Neural progenitor cell (in vitro differentiated cells): ENCODE measurements at regions not wholly inside any gene's neighbourhood (a gene's known extent, or its start where the extent isn't known, plus 50 kb on each side); places are given as distances from the start of the nearest gene placed in this dataset.

Experiments used
- DNase-seq: peaks from one replicate; pipeline ENCODE4 v3.0.0-alpha.2; 2016; ENCODE audit warnings: low spot score
- H2AFZ ChIP-seq: fragments of 200-600 bp; sonication (generic); replicated peaks from 2 replicates; pipeline ENCODE4 v1.6.1; 2016; ENCODE audit warnings: antibody characterized with exemption
- H3F3A ChIP-seq: fragments of 200-600 bp; sonication (generic); 2 replicates; pipeline ENCODE4 v1.6.1; 2016; ENCODE audit warnings: antibody characterized with exemption, low read depth
- H3K27ac ChIP-seq: fragments of 200-600 bp; sonication (generic); 2 replicates; pipeline ENCODE4 v1.5.1; 2016; ENCODE audit warnings: mild to moderate bottlenecking
- H3K27me3 ChIP-seq: fragments of 200-600 bp; sonication (generic); 2 replicates; pipeline ENCODE4 v1.6.1; 2016; ENCODE audit warnings: mild to moderate bottlenecking, moderate library complexity
- H3K36me3 ChIP-seq: fragments of 200-600 bp; sonication (generic); 2 replicates; pipeline ENCODE4 v1.5.1; 2016
- H3K4me1 ChIP-seq: fragments of 200-600 bp; sonication (generic); 2 replicates; pipeline ENCODE4 v1.6.1; 2016; ENCODE audit warnings: mixed run types
- H3K4me2 ChIP-seq: fragments of 200-600 bp; sonication (generic); 2 replicates; pipeline ENCODE4 v1.6.1; 2016
- H3K4me3 ChIP-seq: fragments of 200-600 bp; sonication (generic); 2 replicates; pipeline ENCODE4 v1.5.1; 2016
- H3K79me2 ChIP-seq: fragments of 200-600 bp; sonication (generic); 2 replicates; pipeline ENCODE4 v1.6.1; 2016; ENCODE audit warnings: low read depth
- H3K9ac ChIP-seq: fragments of 200-600 bp; sonication (generic); 2 replicates; pipeline ENCODE4 v1.6.1; 2016
- H3K9me3 ChIP-seq: fragments of 200-600 bp; sonication (generic); 2 replicates; pipeline ENCODE4 v1.5.1; 2016; ENCODE audit warnings: low read depth
- H4K20me1 ChIP-seq: fragments of 200-600 bp; sonication (generic); 2 replicates; pipeline ENCODE4 v1.6.1; 2016; ENCODE audit warnings: low read depth
- H3K27ac Mint-ChIP-seq: 3 replicates; pipeline ENCODE4 v1.8.0; 2021; ENCODE audit warnings: mixed read lengths
- H3K27me3 Mint-ChIP-seq: 2 replicates; pipeline ENCODE4 v1.8.0; 2022; ENCODE audit warnings: low read depth, mild to moderate bottlenecking, inconsistent platforms, moderate library complexity, mixed read lengths; ENCODE audit not compliant: insufficient read depth
- H3K36me3 Mint-ChIP-seq: 3 replicates; pipeline ENCODE4 v1.8.0; 2021; ENCODE audit warnings: mixed read lengths
- H3K4me1 Mint-ChIP-seq: 3 replicates; pipeline ENCODE4 v1.8.0; 2021; ENCODE audit warnings: mixed read lengths
- H3K4me3 Mint-ChIP-seq: 3 replicates; pipeline ENCODE4 v1.8.0; 2021; ENCODE audit warnings: mild to moderate bottlenecking, moderate library complexity, mixed read lengths
- H3K9me3 Mint-ChIP-seq: 3 replicates; pipeline ENCODE4 v1.8.0; 2020; ENCODE audit warnings: mixed read lengths
- EZH2 ChIP-seq: fragments of 200-600 bp; sonication (generic); IDR thresholded peaks from 2 replicates; pipeline ENCODE4 v1.6.1; 2017; ENCODE audit warnings: antibody characterized with exemption, mild to moderate bottlenecking, moderate library complexity
- EZH2phosphoT487 ChIP-seq: fragments of 200-600 bp; sonication (generic); IDR thresholded peaks from 2 replicates; pipeline ENCODE4 v1.6.1; 2017; ENCODE audit warnings: antibody characterized with exemption
- TF ChIP-seq, protein P1 (sequence below): fragments of 200-600 bp; sonication (generic); IDR thresholded peaks from 2 replicates; pipeline ENCODE4 v1.5.1; 2017; ENCODE audit warnings: antibody characterized with exemption, mild to moderate bottlenecking

DNA sequence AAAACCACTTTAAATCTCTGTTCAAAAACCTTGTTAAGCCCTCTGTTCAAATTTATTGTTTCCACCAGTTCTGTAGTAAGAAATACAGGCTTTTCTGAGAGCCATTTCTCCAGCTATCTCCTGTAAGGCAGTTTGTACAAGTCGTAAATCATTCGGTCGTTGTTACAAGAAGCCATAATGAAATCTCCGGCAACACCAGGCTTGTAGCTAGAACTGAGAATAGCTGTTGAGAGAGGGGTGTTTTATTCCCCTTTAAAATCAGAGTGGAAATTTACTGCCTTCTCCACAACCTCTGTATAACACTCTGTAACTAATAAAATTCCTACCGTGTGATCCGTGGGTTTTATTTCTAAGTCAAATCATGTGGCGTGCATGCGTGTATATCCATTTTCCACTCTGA is 335.8 kb upstream of the KAZN start:
- Histone ChIP-seq H3K9ac (no peak overlapping the region), H3K4me2 (no peak overlapping the region), H4K20me1 (no peaks in the 10 kb centered on the region), H2AFZ (no peak overlapping the region), H3F3A (no peaks in the 10 kb centered on the region), H3K4me3 (no peak overlapping the region), H3K27me3 (no peaks in the 10 kb centered on the region), H3K79me2 (no peaks in the 10 kb centered on the region), H3K27ac (no peak overlapping the region), H3K36me3 (no peaks in the 10 kb centered on the region), H3K9me3 (no peaks in the 10 kb centered on the region), H3K4me1 (peaks cover 12% of the 10 kb centered on the region)
- Mint-ChIP-seq H3K27me3 (peaks cover 2% of the 10 kb centered on the region), H3K4me3 (no peak overlapping the region), H3K27ac (no peak overlapping the region), H3K4me1 (peaks cover 12% of the 10 kb centered on the region), H3K36me3 (no peaks in the 10 kb centered on the region), H3K9me3 (no peaks in the 10 kb centered on the region)
- DNase-seq: no peak
- TF ChIP-seq, protein P1, sequence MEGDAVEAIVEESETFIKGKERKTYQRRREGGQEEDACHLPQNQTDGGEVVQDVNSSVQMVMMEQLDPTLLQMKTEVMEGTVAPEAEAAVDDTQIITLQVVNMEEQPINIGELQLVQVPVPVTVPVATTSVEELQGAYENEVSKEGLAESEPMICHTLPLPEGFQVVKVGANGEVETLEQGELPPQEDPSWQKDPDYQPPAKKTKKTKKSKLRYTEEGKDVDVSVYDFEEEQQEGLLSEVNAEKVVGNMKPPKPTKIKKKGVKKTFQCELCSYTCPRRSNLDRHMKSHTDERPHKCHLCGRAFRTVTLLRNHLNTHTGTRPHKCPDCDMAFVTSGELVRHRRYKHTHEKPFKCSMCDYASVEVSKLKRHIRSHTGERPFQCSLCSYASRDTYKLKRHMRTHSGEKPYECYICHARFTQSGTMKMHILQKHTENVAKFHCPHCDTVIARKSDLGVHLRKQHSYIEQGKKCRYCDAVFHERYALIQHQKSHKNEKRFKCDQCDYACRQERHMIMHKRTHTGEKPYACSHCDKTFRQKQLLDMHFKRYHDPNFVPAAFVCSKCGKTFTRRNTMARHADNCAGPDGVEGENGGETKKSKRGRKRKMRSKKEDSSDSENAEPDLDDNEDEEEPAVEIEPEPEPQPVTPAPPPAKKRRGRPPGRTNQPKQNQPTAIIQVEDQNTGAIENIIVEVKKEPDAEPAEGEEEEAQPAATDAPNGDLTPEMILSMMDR: no peak
- no peak for TF ChIP-seq EZH2
- TF ChIP-seq EZH2phosphoT487: no peak

DNA sequence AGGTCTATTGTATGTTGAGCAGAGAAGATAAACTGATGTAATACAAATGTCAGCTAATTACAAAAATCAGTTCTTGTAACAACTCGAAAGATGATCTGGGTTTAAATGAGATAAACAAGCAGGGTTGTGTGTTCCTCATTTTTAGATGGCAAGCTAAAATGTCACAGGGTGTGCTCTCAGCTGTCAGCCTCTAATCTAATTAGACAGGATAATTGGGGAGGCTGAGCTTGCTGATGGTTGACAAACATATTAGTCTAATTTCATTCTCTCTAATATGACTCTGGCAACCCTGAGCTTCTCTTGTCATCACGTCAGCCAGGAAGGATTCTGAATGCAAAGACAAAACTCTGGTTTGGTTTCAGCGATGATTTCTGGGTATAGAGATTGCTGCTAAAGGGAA is 335.3 kb upstream of the KAZN start:
- H2AFZ ChIP-seq: no peak overlapping the region
- H3K27ac Mint-ChIP-seq: no peak overlapping the region
- H3K4me1 Mint-ChIP-seq: peaks cover 12% of the 10 kb centered on the region
- H3K9ac ChIP-seq: no peak overlapping the region
- H3K36me3 ChIP-seq: no peaks in the 10 kb centered on the region
- H3K4me1 ChIP-seq: peaks cover 12% of the 10 kb centered on the region
- no peaks in the 10 kb centered on the region for H3K36me3 Mint-ChIP-seq
- no peaks in the 10 kb centered on the region for H3K9me3 ChIP-seq
- H4K20me1 ChIP-seq: no peaks in the 10 kb centered on the region
- H3F3A ChIP-seq: no peaks in the 10 kb centered on the region
- TF ChIP-seq, protein P1: no peak
- TF ChIP-seq EZH2: no peak
- H3K4me3 ChIP-seq: no peak overlapping the region
- no peaks in the 10 kb centered on the region for H3K27me3 ChIP-seq
- no peak overlapping the region for H3K27ac ChIP-seq
- peaks cover 2% of the 10 kb centered on the region for H3K27me3 Mint-ChIP-seq
- no peak overlapping the region for H3K4me3 Mint-ChIP-seq
- H3K9me3 Mint-ChIP-seq: no peaks in the 10 kb centered on the region
- no peak overlapping the region for H3K4me2 ChIP-seq
- no peak for DNase-seq
- H3K79me2 ChIP-seq: no peaks in the 10 kb centered on the region

DNA sequence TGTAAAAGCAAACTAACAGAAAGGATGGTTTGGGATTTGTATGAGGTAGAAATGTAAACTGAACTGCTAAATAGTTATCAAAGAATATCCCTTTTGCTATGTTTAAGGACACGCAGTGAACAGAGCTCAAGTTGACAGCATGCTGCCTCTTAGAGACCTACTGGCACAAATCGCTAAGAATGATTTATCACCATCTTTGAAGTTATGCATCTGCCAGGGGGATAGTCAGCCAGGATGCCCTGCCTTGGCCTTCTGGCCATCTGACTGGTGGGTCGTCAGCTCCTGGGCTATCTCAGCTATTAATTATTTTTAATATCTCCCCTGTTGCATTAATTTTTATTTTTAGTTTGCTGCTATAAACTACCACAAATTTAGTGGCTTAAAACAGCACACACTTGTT is 334.8 kb upstream of the KAZN start:
- no peak overlapping the region for H3K4me3 Mint-ChIP-seq
- Histone ChIP-seq H3K9ac (no peak overlapping the region), H3K27ac (no peak overlapping the region), H3K36me3 (no peaks in the 10 kb centered on the region), H4K20me1 (no peaks in the 10 kb centered on the region), H3K9me3 (no peaks in the 10 kb centered on the region), H3K27me3 (no peaks in the 10 kb centered on the region), H3K79me2 (no peaks in the 10 kb centered on the region), H3K4me1 (peaks cover 12% of the 10 kb centered on the region), H2AFZ (no peak overlapping the region), H3K4me2 (no peak overlapping the region), H3F3A (no peaks in the 10 kb centered on the region), H3K4me3 (no peak overlapping the region)
- peaks cover 12% of the 10 kb centered on the region for H3K4me1 Mint-ChIP-seq
- no peak for DNase-seq
- H3K27ac Mint-ChIP-seq: no peak overlapping the region
- no peak for TF ChIP-seq EZH2
- peaks cover 2% of the 10 kb centered on the region for H3K27me3 Mint-ChIP-seq
- no peaks in the 10 kb centered on the region for H3K9me3 Mint-ChIP-seq
- no peaks in the 10 kb centered on the region for H3K36me3 Mint-ChIP-seq

DNA sequence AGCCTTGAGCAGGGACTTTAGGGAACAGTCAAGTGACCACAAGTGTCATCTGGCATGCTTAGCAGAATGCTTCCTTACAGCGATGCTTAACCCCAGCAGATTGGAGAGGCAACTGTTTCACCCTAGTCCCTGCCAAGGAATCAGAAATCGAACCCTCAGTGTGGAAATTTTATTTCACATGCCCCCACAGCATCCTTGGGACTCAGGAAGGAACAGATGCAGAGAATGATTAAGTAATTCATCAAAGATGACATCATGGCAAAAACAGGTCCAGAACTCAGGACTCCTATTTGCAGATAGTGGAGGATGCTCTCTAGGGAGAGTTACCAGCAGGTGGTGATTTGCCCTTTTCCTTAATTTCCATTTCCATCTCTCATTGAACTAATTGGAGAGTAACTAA is 333.0 kb upstream of the KAZN start:
- Histone ChIP-seq H3K27me3 (no peaks in the 10 kb centered on the region), H3K4me1 (peaks cover 12% of the 10 kb centered on the region), H3K9ac (no peak overlapping the region), H3K4me2 (no peak overlapping the region), H3K36me3 (no peaks in the 10 kb centered on the region), H3K9me3 (no peaks in the 10 kb centered on the region), H4K20me1 (no peaks in the 10 kb centered on the region), H3K79me2 (no peaks in the 10 kb centered on the region), H3F3A (no peaks in the 10 kb centered on the region), H2AFZ (no peak overlapping the region), H3K4me3 (no peak overlapping the region), H3K27ac (no peak overlapping the region)
- H3K4me1 Mint-ChIP-seq: peaks cover 9% of the 10 kb centered on the region
- DNase-seq: no peak
- H3K27me3 Mint-ChIP-seq: peaks cover 2% of the 10 kb centered on the region
- H3K9me3 Mint-ChIP-seq: no peaks in the 10 kb centered on the region
- H3K27ac Mint-ChIP-seq: no peak overlapping the region
- TF ChIP-seq EZH2 (no peak), EZH2phosphoT487 (no peak)
- TF ChIP-seq, protein P1: no peak
- no peak overlapping the region for H3K4me3 Mint-ChIP-seq
- H3K36me3 Mint-ChIP-seq: no peaks in the 10 kb centered on the region
